ENCODE measurements at regions not wholly inside any gene's neighbourhood (a gene's known extent, or its start where the extent isn't known, plus 50 kb on each side); places are given as distances from the start of the nearest gene placed in this dataset.

- Histone ChIP-seq H3K4me3 (ENCODE audit: low read depth, low read length) (no peak overlapping the region), H3K27ac (no peak overlapping the region), H3K9me3 (ENCODE audit: severe bottlenecking) (no peaks in the 10 kb centered on the region), H3K36me3 (no peaks in the 10 kb centered on the region), H3K27me3 (ENCODE audit: insufficient read depth, low read depth, severe bottlenecking) (no peaks in the 10 kb centered on the region)
- no peak for TF ChIP-seq CTCF (IDR thresholded peaks at IDR 0.05; ENCODE audit: low read depth, low read length)
- no peak for DNase-seq
Observed at GRCh38 chr12:100675432-100675831, 101.9 kb downstream of the GAS2L3 start.

GRCh38 chr12:100681074-100681473, 107.6 kb downstream of the GAS2L3 start:
- H3K36me3 ChIP-seq, result no peaks in the 10 kb centered on the region
- DNase-seq, result peak; percentile 15

GRCh38 chr12:100682178-100682577, 108.7 kb downstream of the GAS2L3 start:
- TF ChIP-seq CTCF (IDR thresholded peaks at IDR 0.05; ENCODE audit: low read depth, low read length), result no peak
- H3K36me3 ChIP-seq, result no peaks in the 10 kb centered on the region
- DNase-seq, result no peak

More at GRCh38 chr12:100681074-100681473, 107.6 kb downstream of the GAS2L3 start:
- Histone ChIP-seq H3K27ac (no peak overlapping the region), H3K4me3 (ENCODE audit: low read depth, low read length) (no peak overlapping the region), H3K27me3 (ENCODE audit: insufficient read depth, low read depth, severe bottlenecking) (no peaks in the 10 kb centered on the region), H3K9me3 (ENCODE audit: severe bottlenecking) (peaks cover 13% of the 10 kb centered on the region)
- TF ChIP-seq CTCF (IDR thresholded peaks at IDR 0.05; ENCODE audit: low read depth, low read length), result no peak

GRCh38 chr12:100687686-100688085, 106.9 kb upstream of the ANO4 start:
- Histone ChIP-seq H3K4me3 (ENCODE audit: low read depth, low read length) (no peak overlapping the region), H3K27me3 (ENCODE audit: insufficient read depth, low read depth, severe bottlenecking) (no peaks in the 10 kb centered on the region), H3K27ac (no peak overlapping the region), H3K9me3 (ENCODE audit: severe bottlenecking) (peaks cover 13% of the 10 kb centered on the region), H3K36me3 (no peaks in the 10 kb centered on the region)
- TF ChIP-seq CTCF (IDR thresholded peaks at IDR 0.05; ENCODE audit: low read depth, low read length), result no peak
- no peak for DNase-seq

More at GRCh38 chr12:100682178-100682577, 108.7 kb downstream of the GAS2L3 start:
- Histone ChIP-seq H3K4me3 (ENCODE audit: low read depth, low read length) (no peak overlapping the region), H3K27me3 (ENCODE audit: insufficient read depth, low read depth, severe bottlenecking) (no peaks in the 10 kb centered on the region), H3K27ac (no peak overlapping the region), H3K9me3 (ENCODE audit: severe bottlenecking) (peaks cover 13% of the 10 kb centered on the region)

- no peaks in the 10 kb centered on the region for H3K27me3 ChIP-seq (ENCODE audit: insufficient read depth, low read depth, severe bottlenecking)
- no peak for DNase-seq
- H3K27ac ChIP-seq, result no peak overlapping the region
- no peak for TF ChIP-seq CTCF (IDR thresholded peaks at IDR 0.05; ENCODE audit: low read depth, low read length)
- H3K4me3 ChIP-seq (ENCODE audit: low read depth, low read length), result no peak overlapping the region
- H3K9me3 ChIP-seq (ENCODE audit: severe bottlenecking), result peaks cover 13% of the 10 kb centered on the region
- H3K36me3 ChIP-seq, result no peaks in the 10 kb centered on the region
Observed at GRCh38 chr12:100688451-100688864, 106.1 kb upstream of the ANO4 start.

GRCh38 chr12:100692502-100692901, 102.1 kb upstream of the ANO4 start:
- Histone ChIP-seq H3K36me3 (no peaks in the 10 kb centered on the region), H3K27me3 (ENCODE audit: insufficient read depth, low read depth, severe bottlenecking) (no peaks in the 10 kb centered on the region), H3K9me3 (ENCODE audit: severe bottlenecking) (no peaks in the 10 kb centered on the region), H3K27ac (no peak overlapping the region), H3K4me3 (ENCODE audit: low read depth, low read length) (no peak overlapping the region)
- DNase-seq, result no peak
- no peak for TF ChIP-seq CTCF (IDR thresholded peaks at IDR 0.05; ENCODE audit: low read depth, low read length)

Data from WERI-Rb-1 (cell line).